ENCODE measurements at regions not wholly inside any gene's neighbourhood (a gene's known extent, or its start where the extent isn't known, plus 50 kb on each side); places are given as distances from the start of the nearest gene placed in this dataset.

GRCh38 chr7:41586931-41587640 is 115.8 kb downstream of the INHBA start:
- no peak for TF ChIP-seq EZH2phosphoT487 (IDR thresholded peaks at IDR 0.05; ENCODE audit: unreplicated experiment)
- no peak for TF ChIP-seq CTCF (conservative IDR thresholded peaks at IDR 0.05; ENCODE audit: low read depth in 2 of 2)
- TF ChIP-seq EZH2 (IDR thresholded peaks at IDR 0.05; ENCODE audit: low read depth, unreplicated experiment), result no peak

Measured in GM23338 (cell line).